ENCODE measurements at regions not wholly inside any gene's neighbourhood (a gene's known extent, or its start where the extent isn't known, plus 50 kb on each side); places are given as distances from the start of the nearest gene placed in this dataset.

DNA sequence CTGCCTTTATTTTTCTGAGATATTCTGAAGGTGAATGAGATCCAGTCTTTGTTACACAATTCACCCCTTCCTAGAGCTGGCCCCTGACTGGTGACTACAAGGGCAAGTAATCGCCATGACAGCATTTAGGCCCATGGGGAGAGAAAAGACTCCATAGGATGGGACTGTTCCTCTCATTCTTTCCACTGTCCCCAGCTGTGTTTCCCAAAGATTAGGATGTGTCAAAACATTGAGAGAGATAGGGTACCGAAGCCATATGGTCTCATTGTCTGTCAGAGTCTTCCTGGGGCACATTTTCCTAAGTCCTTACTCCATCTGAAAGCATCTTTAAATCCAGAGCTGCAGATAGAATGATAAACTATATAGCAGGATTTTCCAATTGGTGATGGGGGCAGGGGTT, 423.5 kb downstream of the OMA1 start:
- DNase-seq: no peak

- no peak for DNase-seq
Observed at GRCh38 chr1:58119971-58120370, 426.6 kb downstream of the OMA1 start.

GRCh38 chr1:58116284-58116683, 430.2 kb downstream of the OMA1 start:
- DNase-seq: no peak

DNA sequence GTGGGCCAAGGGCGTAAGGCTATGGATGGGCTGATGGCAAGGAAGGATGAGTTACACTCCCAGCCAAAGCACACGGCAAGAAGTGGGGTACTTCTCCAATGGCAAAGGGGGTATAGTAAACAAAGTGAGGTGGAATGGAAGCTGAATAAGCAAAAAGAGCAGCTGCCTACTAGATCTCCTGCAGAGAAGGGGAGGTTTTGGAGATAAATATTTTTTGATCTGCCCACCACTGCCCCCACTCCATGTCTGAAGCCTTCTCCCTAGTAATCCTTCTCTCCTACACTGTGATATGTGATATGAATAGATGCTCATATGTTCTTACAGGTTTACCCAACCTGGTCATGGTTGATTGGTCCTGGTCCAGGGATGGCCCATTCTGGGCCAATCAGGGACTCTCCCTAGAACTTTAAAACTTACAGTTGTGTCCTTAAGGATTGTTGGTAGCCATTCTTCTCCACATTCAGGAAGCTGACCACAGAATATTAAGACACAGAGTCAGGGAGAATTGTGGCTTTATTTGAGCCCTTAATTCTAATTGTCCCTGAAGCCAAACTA, 436.8 kb downstream of the OMA1 start:
- DNase-seq: no peak

DNA sequence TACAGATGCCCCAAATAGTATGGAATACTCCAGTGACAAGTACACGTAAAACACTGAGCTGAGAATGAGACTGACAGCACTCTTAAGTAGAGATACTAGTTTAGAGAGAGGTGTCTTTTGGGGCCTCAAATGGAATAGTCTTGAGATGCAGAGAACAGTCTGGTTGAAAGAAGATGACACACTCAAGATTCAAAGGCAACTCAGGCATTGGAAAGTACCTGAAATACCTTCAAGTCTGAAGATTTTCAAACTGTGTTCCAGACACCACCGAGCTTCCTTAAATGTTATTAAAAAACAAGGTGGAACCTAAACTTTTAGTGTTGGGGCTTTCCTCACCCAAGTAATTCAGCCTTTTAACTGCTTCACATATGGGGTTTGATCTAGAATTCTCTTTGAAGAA, 437.7 kb downstream of the OMA1 start:
- no peak for DNase-seq

DNA sequence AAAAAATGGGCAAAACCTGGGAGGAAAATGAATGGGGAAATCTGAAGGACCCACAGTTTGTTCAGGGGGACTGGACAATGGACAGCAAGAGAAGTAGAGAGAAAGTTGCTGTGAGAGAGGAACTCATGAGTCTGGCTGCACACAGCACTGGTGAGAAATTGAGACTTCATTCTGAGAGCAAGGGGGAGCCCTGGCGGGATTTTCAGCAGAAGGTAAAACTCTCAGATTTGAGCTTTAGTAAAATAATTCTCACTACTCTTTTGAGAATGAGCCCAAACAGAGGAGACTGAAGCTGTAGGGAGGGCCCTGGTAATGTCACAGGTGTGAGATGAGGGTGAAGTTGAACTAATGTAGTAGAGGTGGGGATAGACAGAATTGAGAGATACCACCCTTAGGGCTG, 438.6 kb downstream of the OMA1 start:
- no peak for DNase-seq

DNA sequence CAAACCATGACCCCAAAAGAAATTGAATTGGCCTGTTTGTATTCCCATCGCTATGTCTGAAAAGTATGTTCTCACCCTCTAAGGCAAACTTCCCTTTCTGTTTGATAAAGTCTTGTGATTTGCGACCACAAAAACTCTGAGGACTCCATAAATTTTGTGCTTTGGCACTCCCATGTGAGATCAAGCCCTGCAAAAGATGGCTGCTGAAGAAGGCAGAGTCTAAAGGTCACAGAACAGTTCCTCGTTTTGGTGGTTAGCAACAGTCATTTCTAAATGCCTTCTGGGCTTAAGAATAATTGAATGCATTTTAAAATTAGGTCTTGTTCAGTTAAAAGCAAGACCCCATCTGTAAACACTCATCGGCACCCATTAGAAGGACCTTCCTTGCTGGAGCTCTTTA, 441.6 kb downstream of the OMA1 start:
- DNase-seq: no peak

GRCh38 chr1:58096714-58097113, 449.8 kb downstream of the OMA1 start:
- no peak for DNase-seq

GRCh38 chr1:58095183-58095582, 451.3 kb downstream of the OMA1 start:
- no peak for DNase-seq

DNA sequence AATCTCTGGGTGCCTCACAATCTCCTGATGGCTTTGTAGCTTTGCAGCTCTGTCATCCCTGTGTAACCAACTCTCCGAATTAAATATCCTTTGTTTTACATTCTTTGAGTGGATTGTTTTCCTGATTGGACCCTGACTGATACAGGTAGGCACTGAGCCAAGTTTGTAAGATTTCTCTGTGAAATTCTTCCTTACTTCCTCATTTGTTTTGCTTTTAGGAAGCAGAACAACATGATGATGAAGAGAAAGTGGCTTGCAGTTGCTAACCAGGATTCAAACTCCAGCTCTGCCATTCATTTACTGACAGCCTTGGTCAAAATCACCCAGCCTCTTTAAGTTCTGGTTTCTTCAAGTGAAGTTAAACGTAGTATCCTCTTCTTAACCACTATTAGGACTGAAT, 452.3 kb downstream of the OMA1 start:
- no peak for DNase-seq

- no peak for DNase-seq
Observed at GRCh38 chr1:58090640-58091039, 455.9 kb downstream of the OMA1 start.

DNA sequence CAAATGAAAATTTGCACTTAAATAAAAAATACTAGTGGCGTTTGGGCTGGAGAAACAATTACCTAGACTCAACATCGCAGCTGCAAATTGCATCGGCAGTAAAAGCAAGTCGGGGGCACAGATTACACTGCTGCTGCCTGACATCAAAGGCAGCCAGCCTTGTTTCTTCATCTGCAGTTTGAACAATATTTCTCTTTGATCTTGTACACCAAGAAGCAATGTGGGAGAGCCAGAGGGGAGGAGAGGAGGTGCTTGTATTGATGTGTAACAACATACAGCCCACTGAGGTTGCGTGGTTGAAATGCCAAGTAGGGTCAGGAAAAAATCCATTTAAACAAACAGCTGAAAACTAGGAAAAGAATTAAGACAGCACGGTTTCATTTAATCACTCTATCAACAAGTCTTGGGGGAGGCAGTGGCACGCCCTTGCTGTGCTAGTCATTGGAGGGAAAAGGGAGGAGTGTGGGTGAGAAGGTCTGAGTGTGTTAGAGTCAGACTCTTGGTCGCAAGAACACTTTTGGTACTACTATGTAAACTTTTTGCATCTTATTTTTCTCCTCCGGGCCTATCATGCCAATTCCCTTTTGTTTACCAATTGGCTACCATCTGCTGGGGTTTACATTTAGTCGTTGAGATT, 456.5 kb downstream of the OMA1 start:
- peak in 1 of 6 experiments; percentile 5 for DNase-seq

DNA sequence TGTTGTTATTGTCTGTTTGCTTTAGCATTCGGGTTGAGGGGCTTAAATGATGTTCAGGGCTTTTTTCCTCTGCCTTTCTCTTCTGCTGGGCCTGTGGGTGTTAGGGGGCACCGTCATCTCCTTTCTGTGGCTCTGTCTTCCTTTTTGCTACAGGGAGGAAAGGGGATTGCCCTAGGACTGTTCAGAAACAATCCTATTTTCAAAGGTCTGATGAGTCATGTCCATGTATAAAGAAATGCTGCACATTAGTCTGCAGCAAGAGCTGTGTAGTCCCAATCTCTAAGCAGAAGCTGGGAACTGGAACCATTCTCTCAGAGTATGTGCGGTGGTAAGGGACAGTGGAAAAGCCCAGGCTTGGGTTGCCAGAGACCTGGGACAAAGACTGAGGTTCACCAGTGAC, 462.3 kb downstream of the OMA1 start:
- DNase-seq: no peak

DNA sequence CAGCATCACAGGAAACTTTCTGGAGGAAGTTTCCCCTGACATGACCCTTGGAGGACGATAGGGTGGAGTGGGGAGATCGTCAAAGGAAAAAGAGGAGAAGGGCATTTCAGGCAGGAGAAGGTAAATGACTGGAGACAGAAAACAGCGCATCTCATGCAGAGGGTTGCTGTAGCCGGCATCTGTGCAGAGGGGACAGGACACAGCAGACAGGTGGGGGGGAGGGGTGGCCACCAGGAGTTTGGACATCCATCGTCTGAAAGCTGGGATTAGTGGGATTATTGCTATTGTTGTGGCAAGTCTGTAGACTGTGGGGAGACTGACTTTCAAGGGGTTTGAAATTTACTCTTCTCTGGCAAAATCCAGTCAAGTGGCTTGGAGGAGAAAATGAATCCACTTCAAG, 463.9 kb downstream of the OMA1 start:
- no peak for DNase-seq

- DNase-seq: no peak
Observed at GRCh38 chr1:58076258-58076657, 470.3 kb downstream of the OMA1 start.

DNA sequence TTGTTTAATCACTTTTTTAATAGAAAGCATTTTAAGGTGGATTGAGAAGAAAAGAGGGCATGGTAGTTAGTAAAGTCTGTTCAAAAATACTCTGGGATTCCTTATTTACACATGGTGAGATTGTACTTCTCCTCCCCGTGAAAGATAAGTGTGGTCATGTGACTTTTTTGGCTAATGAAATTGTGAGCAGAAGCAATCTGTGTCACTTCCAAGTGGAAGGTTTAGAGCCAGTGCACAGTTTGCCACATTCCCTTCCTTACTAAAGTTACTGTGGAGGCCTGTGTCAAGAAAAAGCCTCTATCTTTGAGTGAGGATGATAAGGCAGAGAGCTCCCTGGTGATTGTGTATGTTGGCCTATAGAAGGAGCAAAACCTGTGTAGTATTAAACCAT, 471.3 kb downstream of the OMA1 start:
- no peak for DNase-seq

DNA sequence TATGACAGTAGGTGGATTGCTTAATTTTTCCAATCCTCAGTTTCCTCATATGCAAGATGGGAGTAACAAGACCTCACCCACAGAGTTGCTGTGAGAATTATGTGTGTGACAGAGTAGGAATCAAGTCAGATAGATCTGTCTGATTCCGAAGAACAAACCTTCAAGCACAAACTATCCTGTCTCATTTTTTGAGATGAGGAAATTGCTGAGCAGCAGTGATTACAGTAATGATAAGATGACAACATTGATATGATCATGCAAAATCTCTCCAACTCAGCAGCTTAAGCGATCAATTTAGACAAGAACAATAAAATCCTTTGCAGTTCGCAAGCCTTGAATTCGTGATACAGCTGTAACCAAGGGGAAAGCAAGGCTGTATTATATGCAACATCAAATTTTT, 474.1 kb downstream of the OMA1 start:
- DNase-seq: no peak

DNA sequence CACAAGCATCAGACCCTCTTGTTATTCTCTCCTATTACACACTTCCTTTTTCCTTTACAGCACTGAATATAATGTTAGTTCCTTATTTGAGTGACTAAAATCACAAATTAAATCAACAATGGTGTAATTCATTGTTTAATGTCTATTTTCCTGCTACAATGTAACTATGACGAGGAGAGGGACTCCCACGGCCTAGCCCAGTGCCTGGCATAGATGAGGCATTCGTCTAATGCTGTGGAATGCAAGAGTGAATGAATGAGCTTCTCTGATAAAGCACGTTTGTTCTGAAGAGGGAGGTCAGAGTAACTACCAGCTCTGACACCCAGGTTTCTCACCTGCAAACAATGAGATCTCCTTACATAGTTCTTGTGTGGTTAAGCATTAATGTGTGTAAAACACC, 479.4 kb downstream of the OMA1 start:
- DNase-seq: no peak

DNA sequence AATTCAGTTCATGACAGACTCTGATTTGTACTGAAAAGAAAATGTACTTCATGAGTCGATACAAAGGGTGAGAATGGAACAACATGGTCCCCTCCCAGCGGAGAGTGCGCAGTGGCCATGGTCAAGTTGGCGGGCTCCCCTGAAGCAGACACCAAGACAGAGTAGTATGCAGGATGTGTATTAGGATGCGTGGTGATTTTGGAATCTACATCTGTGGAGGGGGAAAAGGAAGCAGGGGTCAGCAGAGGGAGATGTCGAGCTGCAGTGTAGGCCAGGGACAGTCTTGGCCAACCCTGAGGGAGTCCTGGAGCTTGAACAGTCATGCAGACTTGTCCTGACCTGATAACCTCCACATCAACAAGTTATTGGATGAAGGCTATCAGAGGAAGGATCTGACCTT, 481.0 kb downstream of the OMA1 start:
- DNase-seq: no peak

- DNase-seq: no peak
Observed at GRCh38 chr1:58064166-58064565, 482.4 kb downstream of the OMA1 start.

DNA sequence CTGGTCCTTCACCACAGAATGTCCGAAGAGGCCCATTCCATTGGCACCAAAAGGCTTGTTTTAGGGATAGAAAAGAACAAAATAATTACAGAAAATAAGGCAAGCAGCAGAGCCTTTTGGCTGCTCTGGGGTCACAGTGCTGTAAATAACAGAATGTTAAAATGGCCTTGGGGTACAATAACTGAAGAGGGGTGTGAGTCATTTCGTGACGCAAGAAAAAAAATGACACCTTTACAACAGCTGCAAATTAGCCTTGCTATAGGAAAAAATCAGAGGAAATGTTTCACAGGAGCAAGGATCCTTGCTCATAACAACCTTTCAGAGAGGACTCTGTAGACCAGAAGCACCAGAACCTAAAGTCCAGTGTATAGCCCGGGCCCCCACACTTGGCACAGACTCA, 483.4 kb downstream of the OMA1 start:
- no peak for DNase-seq

DNA sequence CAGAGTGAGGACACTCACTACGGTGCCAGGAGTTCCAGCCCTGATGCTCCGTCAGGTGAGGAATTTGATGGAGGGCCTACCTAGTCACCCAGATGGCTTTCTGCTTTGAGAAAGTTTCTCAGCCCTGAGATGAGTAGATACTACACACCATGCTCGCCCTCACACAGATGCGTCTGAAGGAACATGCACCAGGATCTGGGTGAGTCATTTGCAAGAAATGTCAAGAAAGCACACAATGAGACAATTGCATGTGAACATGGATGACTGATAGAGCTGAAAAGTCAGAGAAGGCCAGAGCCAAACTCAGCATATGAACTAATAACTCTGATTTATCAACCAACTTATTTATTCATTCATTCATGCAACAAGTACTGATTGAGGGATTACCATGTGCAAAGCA, 483.9 kb downstream of the OMA1 start:
- no peak for DNase-seq

GRCh38 chr1:58060559-58061170, 485.9 kb downstream of the OMA1 start:
- DNase-seq: no peak

DNA sequence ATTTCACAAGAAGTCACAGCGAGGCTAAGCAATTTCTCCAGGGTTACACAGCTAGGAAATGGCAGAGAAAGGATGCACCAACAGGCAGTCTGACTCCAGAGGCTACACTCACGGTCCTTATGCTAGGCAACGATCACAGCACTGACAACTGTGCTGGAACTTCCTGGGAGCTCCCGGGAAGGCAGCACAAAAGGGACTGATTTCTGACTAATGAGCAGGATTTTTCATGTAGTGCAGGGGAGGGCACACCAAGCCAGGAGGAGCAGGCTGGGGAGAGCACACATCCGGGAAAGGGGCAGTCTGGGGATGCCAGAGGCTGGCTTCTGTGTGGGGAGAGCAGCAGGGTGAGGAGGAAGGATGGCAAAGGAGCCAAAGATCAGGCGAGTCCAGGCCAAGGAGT, 486.7 kb downstream of the OMA1 start:
- no peak for DNase-seq

DNA sequence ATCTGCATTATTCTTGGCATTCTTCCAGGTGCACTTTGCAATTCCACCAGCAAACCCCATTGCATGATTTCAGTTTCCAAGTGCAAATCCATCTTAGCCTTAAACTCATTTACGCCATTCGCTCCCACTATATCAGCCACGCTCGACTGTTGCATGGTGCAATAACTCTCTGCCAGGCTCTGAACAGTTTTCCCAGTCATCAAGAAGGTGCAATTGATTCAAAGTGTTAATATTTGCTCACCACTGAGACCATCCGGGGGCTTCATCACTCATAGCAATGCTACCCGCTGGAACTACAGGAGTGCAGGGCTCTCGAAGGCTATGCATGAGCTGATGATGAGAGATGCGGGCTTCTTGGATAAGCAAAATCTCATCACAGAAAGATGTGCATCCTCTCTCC, 488.2 kb downstream of the OMA1 start:
- DNase-seq: no peak
